Caki2 (cell line): ENCODE measurements at regions not wholly inside any gene's neighbourhood (a gene's known extent, or its start where the extent isn't known, plus 50 kb on each side); places are given as distances from the start of the nearest gene placed in this dataset.

Experiments used
- DNase-seq: peaks from one replicate; pipeline ENCODE4 v3.0.0-alpha.2; 2015; ENCODE audit warnings: low read depth
- in situ Hi-C: cut with HindIII; loops from 2 replicates; pipeline ENCODE4 v1.10.0; 2016; ENCODE audit warnings: low sequenced_read_pairs, low pct_unique_long_range_greater_than_20kb, mixed read lengths

- in situ Hi-C loops: no loop called here
- no peak for DNase-seq
Measured at GRCh38 chr9:99533421-99533820, 288.3 kb upstream of the NR4A3 start.

GRCh38 chr9:99537996-99538395 is 283.7 kb upstream of the NR4A3 start:
- no peak for DNase-seq
- in situ Hi-C loops: no loop called here

GRCh38 chr9:99544526-99544925 is 277.2 kb upstream of the NR4A3 start:
- no peak for DNase-seq
- in situ Hi-C loops: no loop called here

- in situ Hi-C loops: no loop called here
- no peak for DNase-seq
Measured at GRCh38 chr9:99549441-99549840, 272.2 kb upstream of the NR4A3 start.

- no peak for DNase-seq
- in situ Hi-C loops: no loop called here
Measured at GRCh38 chr9:99555792-99556191, 265.9 kb upstream of the NR4A3 start.

- in situ Hi-C loops: no loop called here
- no peak for DNase-seq
Measured at GRCh38 chr9:99556998-99557397, 264.7 kb upstream of the NR4A3 start.

- in situ Hi-C loops: no loop called here
- DNase-seq: no peak
Measured at GRCh38 chr9:99557816-99558215, 263.9 kb upstream of the NR4A3 start.

- DNase-seq: no peak
- in situ Hi-C loops: no loop called here
Measured at GRCh38 chr9:99559776-99560175, 261.9 kb upstream of the NR4A3 start.

GRCh38 chr9:99560561-99560960 is 261.1 kb upstream of the NR4A3 start:
- in situ Hi-C loops: no loop called here
- DNase-seq: no peak

GRCh38 chr9:99561509-99561917 is 260.2 kb upstream of the NR4A3 start:
- in situ Hi-C loops: no loop called here
- no peak for DNase-seq

- in situ Hi-C loops: no loop called here
- DNase-seq: no peak
Measured at GRCh38 chr9:99561961-99562565, 259.6 kb upstream of the NR4A3 start.

GRCh38 chr9:99563364-99563763 is 258.3 kb upstream of the NR4A3 start:
- DNase-seq: no peak
- in situ Hi-C loops: no loop called here

- in situ Hi-C loops: no loop called here
- DNase-seq: no peak
Measured at GRCh38 chr9:99565203-99565602, 256.5 kb upstream of the NR4A3 start.

- in situ Hi-C loops: no loop called here
- DNase-seq: no peak
Measured at GRCh38 chr9:99567436-99567835, 254.2 kb upstream of the NR4A3 start.

- no peak for DNase-seq
- in situ Hi-C loops: no loop called here
Measured at GRCh38 chr9:99569840-99570239, 251.8 kb upstream of the NR4A3 start.

GRCh38 chr9:99572567-99572966 is 249.1 kb upstream of the NR4A3 start:
- in situ Hi-C loops: no loop called here
- DNase-seq: no peak

- in situ Hi-C loops: no loop called here
- no peak for DNase-seq
Measured at GRCh38 chr9:99573085-99573484, 248.6 kb upstream of the NR4A3 start.

- in situ Hi-C loops: no loop called here
- DNase-seq: no peak
Measured at GRCh38 chr9:99573886-99574285, 247.8 kb upstream of the NR4A3 start.

- no peak for DNase-seq
Measured at GRCh38 chr9:99576002-99576401, 245.7 kb upstream of the NR4A3 start.

GRCh38 chr9:99576876-99577275 is 244.8 kb upstream of the NR4A3 start:
- DNase-seq: no peak
- in situ Hi-C loops: no loop called here

More at GRCh38 chr9:99576002-99576401, 245.7 kb upstream of the NR4A3 start:
- in situ Hi-C loops: no loop called here

GRCh38 chr9:99577351-99577750 is 244.3 kb upstream of the NR4A3 start:
- in situ Hi-C loops: no loop called here
- no peak for DNase-seq
